ENCODE measurements at regions not wholly inside any gene's neighbourhood (a gene's known extent, or its start where the extent isn't known, plus 50 kb on each side); places are given as distances from the start of the nearest gene placed in this dataset.

DNA sequence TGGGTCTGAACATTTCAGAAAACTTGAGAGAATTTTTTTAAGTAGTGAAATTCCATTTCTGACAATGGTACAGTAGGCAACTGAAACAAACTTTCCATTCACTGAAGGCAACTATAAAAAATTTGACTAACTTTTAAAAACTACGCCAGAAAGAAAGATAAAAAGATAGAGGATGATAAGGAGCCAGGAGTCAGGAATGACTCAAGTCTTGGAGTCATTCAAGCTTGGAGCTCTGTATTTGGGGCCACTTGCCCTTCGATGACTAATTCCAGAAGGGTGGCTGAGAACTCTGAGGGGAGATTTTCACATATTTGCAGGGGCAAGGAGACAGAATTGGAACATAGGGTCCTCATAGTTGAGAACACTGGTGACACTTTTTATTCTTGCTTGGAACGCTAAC, 1083.2 kb upstream of the CNTN5 start:
- TF ChIP-seq, protein P1, sequence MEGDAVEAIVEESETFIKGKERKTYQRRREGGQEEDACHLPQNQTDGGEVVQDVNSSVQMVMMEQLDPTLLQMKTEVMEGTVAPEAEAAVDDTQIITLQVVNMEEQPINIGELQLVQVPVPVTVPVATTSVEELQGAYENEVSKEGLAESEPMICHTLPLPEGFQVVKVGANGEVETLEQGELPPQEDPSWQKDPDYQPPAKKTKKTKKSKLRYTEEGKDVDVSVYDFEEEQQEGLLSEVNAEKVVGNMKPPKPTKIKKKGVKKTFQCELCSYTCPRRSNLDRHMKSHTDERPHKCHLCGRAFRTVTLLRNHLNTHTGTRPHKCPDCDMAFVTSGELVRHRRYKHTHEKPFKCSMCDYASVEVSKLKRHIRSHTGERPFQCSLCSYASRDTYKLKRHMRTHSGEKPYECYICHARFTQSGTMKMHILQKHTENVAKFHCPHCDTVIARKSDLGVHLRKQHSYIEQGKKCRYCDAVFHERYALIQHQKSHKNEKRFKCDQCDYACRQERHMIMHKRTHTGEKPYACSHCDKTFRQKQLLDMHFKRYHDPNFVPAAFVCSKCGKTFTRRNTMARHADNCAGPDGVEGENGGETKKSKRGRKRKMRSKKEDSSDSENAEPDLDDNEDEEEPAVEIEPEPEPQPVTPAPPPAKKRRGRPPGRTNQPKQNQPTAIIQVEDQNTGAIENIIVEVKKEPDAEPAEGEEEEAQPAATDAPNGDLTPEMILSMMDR (IDR thresholded peaks at IDR 0.05), result no peak
- intact Hi-C loops (cut with DNase I), result no loop called here
- Histone ChIP-seq H3K4me3 (no peak overlapping the region), H3K27me3 (no peaks in the 10 kb centered on the region), H3K27ac (no peak overlapping the region), H3K4me1 (no peaks in the 10 kb centered on the region), H3K36me3 (no peaks in the 10 kb centered on the region), H3K9me3 (no peaks in the 10 kb centered on the region)
- no peak for DNase-seq (ENCODE audit: low spot score in 2 of 2)

DNA sequence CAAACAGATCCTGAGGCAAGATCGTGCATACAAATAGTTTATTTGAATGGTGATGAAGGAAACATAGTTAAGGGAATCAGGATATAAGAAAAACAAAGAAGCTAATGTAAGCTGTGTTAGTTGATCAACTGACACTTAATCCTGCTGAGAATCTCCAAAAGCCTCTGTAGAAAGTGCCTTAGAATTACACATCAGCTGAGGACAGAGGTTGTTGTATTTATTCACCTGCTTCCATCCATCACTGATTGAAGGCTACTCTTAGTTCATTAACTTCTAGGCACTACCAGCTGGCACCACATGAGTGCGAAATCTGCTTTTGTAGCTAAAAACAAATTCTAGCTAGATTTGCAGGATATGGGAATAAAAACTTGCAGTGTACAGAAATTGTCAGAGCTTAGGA, 1082.0 kb upstream of the CNTN5 start:
- Histone ChIP-seq H3K27ac (no peak overlapping the region), H3K4me1 (no peaks in the 10 kb centered on the region), H3K36me3 (no peaks in the 10 kb centered on the region), H3K27me3 (no peaks in the 10 kb centered on the region), H3K4me3 (no peak overlapping the region), H3K9me3 (no peaks in the 10 kb centered on the region)
- TF ChIP-seq, protein P1 (IDR thresholded peaks at IDR 0.05), result no peak
- no peak for DNase-seq (ENCODE audit: low spot score in 2 of 2)
- intact Hi-C loops (cut with DNase I), result no loop called here

DNA sequence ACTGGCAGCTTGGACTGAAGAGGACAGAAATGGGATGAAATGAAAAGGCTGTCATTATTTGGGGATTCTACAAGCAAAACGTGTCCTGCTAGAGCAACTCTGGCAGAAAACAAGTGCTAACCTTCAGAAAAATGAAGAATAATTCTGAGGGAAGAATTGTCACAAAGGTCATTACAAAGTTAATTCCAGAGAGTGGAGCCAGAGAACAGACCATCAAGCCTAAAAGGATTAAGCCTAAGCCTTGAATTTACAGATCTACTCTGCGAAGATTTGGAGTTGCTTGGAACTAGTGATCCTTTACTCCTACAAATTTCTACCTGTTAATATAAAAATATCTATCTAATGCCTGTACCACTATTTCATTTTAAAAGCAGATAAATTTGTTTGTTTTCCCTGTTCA, 1077.3 kb upstream of the CNTN5 start:
- TF ChIP-seq, protein P1 (IDR thresholded peaks at IDR 0.05), result no peak
- Histone ChIP-seq H3K27ac (no peak overlapping the region), H3K4me3 (no peak overlapping the region), H3K36me3 (no peaks in the 10 kb centered on the region), H3K4me1 (no peaks in the 10 kb centered on the region), H3K9me3 (no peaks in the 10 kb centered on the region), H3K27me3 (no peaks in the 10 kb centered on the region)
- intact Hi-C loops (cut with DNase I), result no loop called here
- DNase-seq (ENCODE audit: low spot score in 2 of 2), result no peak

DNA sequence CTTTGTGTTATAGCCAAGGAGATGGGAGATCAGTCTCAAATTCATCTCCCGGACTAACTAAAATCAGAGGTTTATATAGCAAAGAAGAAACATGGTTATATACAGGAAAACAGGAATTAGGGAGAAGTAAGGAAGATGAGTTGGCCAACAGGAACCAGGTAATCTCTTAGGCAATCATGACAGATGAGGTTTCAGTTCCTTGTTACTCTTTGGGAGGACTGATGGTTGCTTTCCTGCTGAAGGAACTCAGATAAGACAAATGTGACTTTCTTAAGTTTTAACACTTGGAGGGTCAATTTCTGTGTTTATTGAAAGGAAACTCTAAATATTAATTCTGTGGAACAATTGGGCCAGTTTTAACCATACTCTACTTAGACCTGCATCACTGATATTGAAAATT, 1072.0 kb upstream of the CNTN5 start:
- Histone ChIP-seq H3K4me3 (no peak overlapping the region), H3K36me3 (no peaks in the 10 kb centered on the region), H3K9me3 (no peaks in the 10 kb centered on the region), H3K27ac (no peak overlapping the region), H3K4me1 (no peaks in the 10 kb centered on the region), H3K27me3 (no peaks in the 10 kb centered on the region)
- intact Hi-C loops (cut with DNase I), result no loop called here
- TF ChIP-seq, protein P1 (IDR thresholded peaks at IDR 0.05), result no peak
- no peak for DNase-seq (ENCODE audit: low spot score in 2 of 2)

GRCh38 chr11:97955595-97955994, 1065.2 kb upstream of the CNTN5 start:
- H3K27ac ChIP-seq, result no peak overlapping the region
- no peak for DNase-seq (ENCODE audit: low spot score in 2 of 2)
- H3K27me3 ChIP-seq, result no peaks in the 10 kb centered on the region
- H3K4me1 ChIP-seq, result no peaks in the 10 kb centered on the region
- H3K36me3 ChIP-seq, result no peaks in the 10 kb centered on the region
- TF ChIP-seq, protein P1 (IDR thresholded peaks at IDR 0.05), result no peak
- H3K9me3 ChIP-seq, result no peaks in the 10 kb centered on the region
- H3K4me3 ChIP-seq, result no peak overlapping the region
- intact Hi-C loops (cut with DNase I), result no loop called here

GRCh38 chr11:97956904-97957303, 1063.8 kb upstream of the CNTN5 start:
- no peak for DNase-seq (ENCODE audit: low spot score in 2 of 2)
- TF ChIP-seq, protein P1 (IDR thresholded peaks at IDR 0.05), result no peak
- H3K9me3 ChIP-seq, result no peaks in the 10 kb centered on the region
- no peaks in the 10 kb centered on the region for H3K4me1 ChIP-seq
- H3K27ac ChIP-seq, result no peak overlapping the region
- H3K27me3 ChIP-seq, result no peaks in the 10 kb centered on the region
- H3K4me3 ChIP-seq, result no peak overlapping the region
- intact Hi-C loops (cut with DNase I), result no loop called here
- H3K36me3 ChIP-seq, result no peaks in the 10 kb centered on the region

Measured in ascending aorta (tissue), 2 donors.